Immature natural killer cell (primary cell): ENCODE measurements at regions not wholly inside any gene's neighbourhood (a gene's known extent, or its start where the extent isn't known, plus 50 kb on each side); places are given as distances from the start of the nearest gene placed in this dataset.
"Not testable (repeated sequence)": the region's sequence is repeated elsewhere in the genome, so short reads cannot be mapped to it uniquely, and the experiment has no call there.

Experiments used
- DNase-seq, 3 donors: peaks; one replicate each; pipeline ENCODE4 v3.0.0; 2022; ENCODE audit warnings: mixed read lengths in 1 of 3
- H3K27ac Mint-ChIP-seq, 6 donors: one replicate each; pipeline ENCODE4 v1.8.0; 2020; ENCODE audit warnings: mixed read lengths in 6 of 6, mild to moderate bottlenecking in 5 of 6, inconsistent platforms in 4 of 6, moderate library complexity in 3 of 6
- H3K27me3 Mint-ChIP-seq, 3 donors: one replicate each; pipeline ENCODE4 v1.8.0; 2020 to 2021; ENCODE audit warnings: low read depth in 3 of 3, mild to moderate bottlenecking in 3 of 3, mixed read lengths in 3 of 3, moderate library complexity in 3 of 3, inconsistent platforms in 1 of 3
- H3K36me3 Mint-ChIP-seq, 3 donors: one replicate each; pipeline ENCODE4 v1.8.0; 2020; ENCODE audit warnings: mixed read lengths in 3 of 3, inconsistent platforms in 2 of 3, mild to moderate bottlenecking in 2 of 3
- H3K4me1 Mint-ChIP-seq, 2 donors: one replicate each; pipeline ENCODE4 v1.8.0; 2020; ENCODE audit warnings: inconsistent platforms in 2 of 2, mild to moderate bottlenecking in 2 of 2, mixed read lengths in 2 of 2, moderate library complexity in 1 of 2
- H3K4me3 Mint-ChIP-seq, 5 donors: one replicate each; pipeline ENCODE4 v1.8.0; 2020; ENCODE audit warnings: mild to moderate bottlenecking in 5 of 5, mixed read lengths in 5 of 5, inconsistent platforms in 3 of 5, moderate library complexity in 3 of 5
- H3K9me3 Mint-ChIP-seq, 6 donors: one replicate each; pipeline ENCODE4 v1.8.0; 2020; ENCODE audit warnings: mild to moderate bottlenecking in 6 of 6, mixed read lengths in 6 of 6, inconsistent platforms in 4 of 6, moderate library complexity in 3 of 6

GRCh38 chr5:121430538-121430937 is 421.1 kb upstream of the FTMT start:
- Mint-ChIP-seq H3K4me3 (no peak overlapping the region), H3K27me3 (no peaks in the 10 kb centered on the region), H3K36me3 (no peaks in the 10 kb centered on the region), H3K9me3 (peaks cover 4 to 27% (median 8%) of the 10 kb centered on the region in 6 donors), H3K4me1 (no peaks in the 10 kb centered on the region), H3K27ac (no peak overlapping the region)
- no peak for DNase-seq

DNA sequence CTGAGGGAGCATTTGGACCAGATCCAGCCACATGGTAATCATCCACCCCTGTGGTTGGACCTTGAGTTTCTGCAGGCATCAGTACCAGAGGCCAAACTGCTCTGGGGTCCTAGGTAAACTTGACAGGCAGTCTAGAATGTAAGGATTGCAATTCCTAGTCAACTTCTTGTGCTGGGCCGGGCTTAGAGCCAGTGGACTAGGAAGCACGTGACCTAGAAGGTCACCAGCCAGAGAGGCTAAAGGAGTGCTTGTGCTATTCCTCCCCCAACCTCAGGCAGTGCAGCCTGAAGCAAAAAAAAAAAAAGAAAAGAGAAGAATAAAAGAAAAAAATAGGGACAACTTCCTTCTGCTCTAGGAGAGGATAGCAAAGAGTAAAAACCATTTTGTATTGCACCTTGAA is 406.2 kb upstream of the FTMT start:
- H3K9me3 Mint-ChIP-seq = peaks cover 14 to 48% (median 29%) of the 10 kb centered on the region in 6 donors
- no peaks in the 10 kb centered on the region for H3K4me1 Mint-ChIP-seq
- H3K4me3 Mint-ChIP-seq = no peak overlapping the region
- DNase-seq = no peak
- H3K36me3 Mint-ChIP-seq = no peaks in the 10 kb centered on the region
- peaks cover 0 to 1% (median 0%) of the 10 kb centered on the region in 3 donors for H3K27me3 Mint-ChIP-seq
- no peak overlapping the region for H3K27ac Mint-ChIP-seq

DNA sequence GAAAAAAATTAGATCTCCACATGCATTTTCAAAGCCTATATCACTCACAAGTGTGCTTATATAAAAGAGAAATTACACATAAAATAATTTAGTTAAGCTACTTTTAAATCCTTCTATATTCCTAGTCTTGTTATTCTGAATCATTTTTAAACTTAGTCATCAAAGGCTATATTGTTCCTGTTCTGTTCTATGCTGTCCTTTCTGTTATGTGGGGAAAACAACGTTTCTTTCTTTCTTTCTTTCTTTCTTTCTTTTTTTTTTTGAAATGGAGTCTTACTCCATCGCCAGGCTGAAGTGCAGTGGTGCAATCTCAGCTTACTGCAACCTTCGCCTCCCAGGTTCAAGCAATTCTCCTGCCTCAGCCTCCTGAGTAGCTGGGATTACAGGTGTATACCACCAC is 389.2 kb upstream of the FTMT start:
- H3K27me3 Mint-ChIP-seq = peaks cover 0 to 2% (median 0%) of the 10 kb centered on the region in 3 donors

GRCh38 chr5:121471222-121471621 is 380.5 kb upstream of the FTMT start:
- not testable (repeated sequence) for H3K27me3 Mint-ChIP-seq, DNase-seq, H3K4me1 Mint-ChIP-seq, H3K4me3 Mint-ChIP-seq, H3K27ac Mint-ChIP-seq, H3K36me3 Mint-ChIP-seq
- peaks cover 4 to 32% (median 16%) of the 10 kb centered on the region in 6 donors for H3K9me3 Mint-ChIP-seq

More for the DNA sequence above, 389.2 kb upstream of the FTMT start:
- Mint-ChIP-seq H3K36me3 (no peaks in the 10 kb centered on the region), H3K4me3 (no peak overlapping the region), H3K4me1 (no peaks in the 10 kb centered on the region), H3K9me3 (peaks cover under 1 to 33% (median 10%) of the 10 kb centered on the region in 6 donors), H3K27ac (no peak overlapping the region)
- DNase-seq = no peak

DNA sequence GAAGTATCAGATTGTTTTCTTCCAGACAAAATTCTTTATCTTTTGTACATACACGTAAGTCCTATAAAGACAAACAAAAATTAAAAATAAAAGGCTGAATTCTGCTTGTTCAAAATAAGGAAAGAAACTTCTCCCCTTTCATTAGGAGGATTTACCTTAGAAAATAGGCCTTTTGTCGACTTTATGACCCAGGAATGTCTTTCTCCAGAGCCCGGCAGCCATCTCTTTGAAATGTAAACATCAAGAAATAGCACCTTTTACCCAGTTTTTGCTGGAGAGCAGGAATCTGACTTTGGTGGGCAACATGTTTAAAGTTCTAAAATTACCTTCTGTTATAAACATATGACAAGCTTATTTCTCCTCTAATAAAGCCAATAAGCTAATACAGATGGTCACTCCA is 373.0 kb upstream of the FTMT start:
- H3K36me3 Mint-ChIP-seq = no peaks in the 10 kb centered on the region
- no peak for DNase-seq
- peaks cover 2 to 30% (median 9%) of the 10 kb centered on the region in 6 donors for H3K9me3 Mint-ChIP-seq
- no peaks in the 10 kb centered on the region for H3K4me1 Mint-ChIP-seq
- H3K4me3 Mint-ChIP-seq = no peak overlapping the region
- no peak overlapping the region for H3K27ac Mint-ChIP-seq
- H3K27me3 Mint-ChIP-seq = no peaks in the 10 kb centered on the region

DNA sequence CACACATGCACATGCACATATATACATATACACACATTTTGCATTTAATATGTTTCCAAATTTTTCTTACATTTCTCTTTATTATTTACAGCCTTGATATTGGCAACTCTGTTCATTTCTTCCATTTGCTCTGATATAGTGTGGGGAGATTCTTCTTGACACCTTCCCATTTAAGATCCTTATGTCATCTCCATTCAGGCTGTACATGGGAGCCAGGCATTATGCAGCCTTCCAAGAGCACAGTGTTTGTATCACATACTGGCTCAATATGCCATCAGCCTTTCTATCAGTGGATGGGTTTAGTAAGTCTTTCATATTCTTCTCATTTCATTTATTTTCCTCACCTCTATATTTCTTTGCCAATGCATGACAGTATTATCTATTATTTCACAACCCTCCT is 372.3 kb upstream of the FTMT start:
- no peak for DNase-seq
- no peaks in the 10 kb centered on the region for H3K27me3 Mint-ChIP-seq
- no peak overlapping the region for H3K27ac Mint-ChIP-seq
- no peak overlapping the region for H3K4me3 Mint-ChIP-seq
- H3K36me3 Mint-ChIP-seq = no peaks in the 10 kb centered on the region
- H3K9me3 Mint-ChIP-seq = peaks cover 2 to 34% (median 8%) of the 10 kb centered on the region in 6 donors
- no peaks in the 10 kb centered on the region for H3K4me1 Mint-ChIP-seq

- Mint-ChIP-seq H3K27ac (no peak overlapping the region), H3K27me3 (peaks cover 0 to 2% (median 0%) of the 10 kb centered on the region in 3 donors), H3K36me3 (no peaks in the 10 kb centered on the region), H3K9me3 (peaks cover 0 to 21% (median 8%) of the 10 kb centered on the region in 6 donors), H3K4me3 (no peak overlapping the region), H3K4me1 (no peaks in the 10 kb centered on the region)
- no peak for DNase-seq
Measured at GRCh38 chr5:121485281-121485680, 366.4 kb upstream of the FTMT start.

- not testable (repeated sequence) for H3K27me3 Mint-ChIP-seq, DNase-seq, H3K4me1 Mint-ChIP-seq, H3K27ac Mint-ChIP-seq, H3K36me3 Mint-ChIP-seq, H3K4me3 Mint-ChIP-seq
- peaks cover 0 to 21% (median 8%) of the 10 kb centered on the region in 6 donors for H3K9me3 Mint-ChIP-seq
Measured at GRCh38 chr5:121485999-121486398, 365.7 kb upstream of the FTMT start.

DNA sequence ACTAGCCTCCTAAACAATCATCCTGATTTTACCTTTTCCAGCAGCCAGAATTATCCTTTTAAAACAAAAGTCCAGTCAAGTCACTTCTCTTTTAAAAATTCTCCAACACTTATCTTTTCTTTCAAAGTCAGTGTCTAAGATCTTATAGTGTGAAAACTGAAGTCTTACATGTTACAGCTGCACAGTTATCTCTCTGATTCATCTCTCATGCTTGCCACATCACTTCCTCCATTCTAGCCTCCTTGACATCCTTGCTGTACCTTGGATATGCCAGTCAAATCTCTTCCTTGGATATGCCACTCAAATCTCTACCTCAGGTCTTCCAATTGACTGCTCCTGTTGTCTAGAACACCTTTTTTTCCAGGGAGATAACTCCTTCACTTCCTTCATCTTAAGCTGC is 361.7 kb upstream of the FTMT start:
- H3K4me1 Mint-ChIP-seq = no peaks in the 10 kb centered on the region
- H3K27me3 Mint-ChIP-seq = peaks cover 0 to 4% (median 0%) of the 10 kb centered on the region in 3 donors
- H3K27ac Mint-ChIP-seq = no peak overlapping the region
- DNase-seq = no peak
- H3K9me3 Mint-ChIP-seq = peaks cover 0 to 21% (median 15%) of the 10 kb centered on the region in 6 donors
- no peak overlapping the region for H3K4me3 Mint-ChIP-seq
- no peaks in the 10 kb centered on the region for H3K36me3 Mint-ChIP-seq

DNA sequence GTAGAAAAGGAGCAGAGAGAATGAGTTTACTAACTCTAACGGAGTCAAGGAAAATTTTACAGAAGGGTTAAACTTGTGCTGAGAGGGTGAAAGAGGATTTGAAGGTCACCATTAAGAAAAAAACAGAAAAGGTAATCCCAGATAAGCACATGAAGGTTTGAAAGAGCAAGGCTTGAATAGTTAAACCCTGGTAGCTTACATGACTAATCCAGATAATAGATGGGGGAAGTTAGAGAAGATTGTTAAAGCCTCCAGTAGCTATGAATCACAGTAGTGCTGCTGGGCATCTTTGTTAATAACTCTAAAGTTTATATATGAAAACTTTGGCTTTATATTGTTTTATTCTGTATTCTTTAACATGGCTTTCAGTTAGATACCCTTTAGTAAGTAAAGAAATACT is 354.5 kb upstream of the FTMT start:
- Mint-ChIP-seq H3K27me3 (peaks cover 0 to 2% (median 0%) of the 10 kb centered on the region in 3 donors), H3K4me3 (no peak overlapping the region), H3K4me1 (no peaks in the 10 kb centered on the region), H3K27ac (no peak overlapping the region), H3K9me3 (peaks cover 0 to 25% (median 8%) of the 10 kb centered on the region in 6 donors), H3K36me3 (no peaks in the 10 kb centered on the region)
- no peak for DNase-seq

DNA sequence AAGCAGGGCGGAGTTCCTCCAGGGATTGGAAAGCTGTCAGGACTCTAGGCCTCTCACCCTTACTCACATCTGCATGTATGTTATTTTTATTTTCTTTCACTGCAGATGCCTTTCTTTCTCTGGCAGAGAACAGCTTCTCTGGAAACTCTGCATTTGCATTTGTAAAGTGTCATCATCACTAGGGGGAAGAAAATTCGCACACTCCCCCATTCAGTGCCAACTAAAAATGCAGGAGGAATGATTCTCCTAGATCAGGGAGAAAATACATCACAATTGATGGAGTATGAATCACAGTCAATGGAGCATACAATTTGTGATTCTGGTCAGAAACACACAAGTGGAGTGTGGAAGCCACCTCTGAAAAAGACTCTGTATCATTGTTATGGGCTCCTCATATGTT is 351.4 kb upstream of the FTMT start:
- Mint-ChIP-seq H3K4me1 (no peaks in the 10 kb centered on the region), H3K36me3 (no peaks in the 10 kb centered on the region), H3K4me3 (no peak overlapping the region), H3K9me3 (peaks cover 0 to 19% (median 5%) of the 10 kb centered on the region in 6 donors), H3K27me3 (peaks cover 0 to 3% (median 0%) of the 10 kb centered on the region in 3 donors), H3K27ac (no peak overlapping the region)
- DNase-seq = no peak

- Mint-ChIP-seq H3K9me3 (peaks cover 0 to 12% (median 6%) of the 10 kb centered on the region in 6 donors), H3K36me3 (no peaks in the 10 kb centered on the region), H3K27me3 (peaks cover 0 to 3% (median 0%) of the 10 kb centered on the region in 3 donors), H3K4me1 (no peaks in the 10 kb centered on the region), H3K27ac (no peak overlapping the region), H3K4me3 (no peak overlapping the region)
- DNase-seq = no peak
Measured at GRCh38 chr5:121503111-121503840, 348.4 kb upstream of the FTMT start.

DNA sequence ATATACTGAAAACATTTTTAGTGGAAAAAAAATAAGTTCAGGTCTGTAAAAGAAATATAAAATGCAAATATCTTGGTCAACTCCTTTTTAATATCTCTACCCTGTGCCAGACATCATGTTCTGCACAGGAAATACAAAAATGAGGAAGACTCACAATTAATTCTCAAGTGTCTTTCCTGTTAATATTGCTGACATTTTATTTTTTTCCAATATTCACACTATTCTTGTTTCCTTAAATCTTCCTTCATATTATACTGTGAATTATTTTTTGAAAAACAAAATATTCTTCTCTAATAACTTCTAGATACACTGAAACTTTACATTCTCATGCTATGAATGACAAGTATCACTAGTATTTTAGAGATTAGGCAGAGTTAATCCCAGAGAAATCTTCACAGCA is 334.7 kb upstream of the FTMT start:
- H3K4me3 Mint-ChIP-seq = no peak overlapping the region
- peaks cover 4 to 34% (median 16%) of the 10 kb centered on the region in 6 donors for H3K9me3 Mint-ChIP-seq
- no peak overlapping the region for H3K27ac Mint-ChIP-seq
- H3K36me3 Mint-ChIP-seq = no peaks in the 10 kb centered on the region
- H3K27me3 Mint-ChIP-seq = peaks cover 0 to 1% (median under 1%) of the 10 kb centered on the region in 3 donors
- H3K4me1 Mint-ChIP-seq = no peaks in the 10 kb centered on the region
- DNase-seq = no peak

- Mint-ChIP-seq H3K4me1 (no peaks in the 10 kb centered on the region), H3K36me3 (no peaks in the 10 kb centered on the region), H3K4me3 (no peak overlapping the region), H3K27ac (no peak overlapping the region), H3K9me3 (peaks cover 7 to 37% (median 22%) of the 10 kb centered on the region in 6 donors), H3K27me3 (peaks cover 0 to 2% (median 0%) of the 10 kb centered on the region in 3 donors)
- DNase-seq = no peak
Measured at GRCh38 chr5:121525706-121526105, 326.0 kb upstream of the FTMT start.

- no peak for DNase-seq
- Mint-ChIP-seq H3K4me3 (no peak overlapping the region), H3K4me1 (no peaks in the 10 kb centered on the region), H3K27me3 (peaks cover 0 to 2% (median 0%) of the 10 kb centered on the region in 3 donors), H3K36me3 (no peaks in the 10 kb centered on the region), H3K9me3 (peaks cover 6 to 32% (median 20%) of the 10 kb centered on the region in 6 donors), H3K27ac (no peak overlapping the region)
Measured at GRCh38 chr5:121526908-121527307, 324.8 kb upstream of the FTMT start.
